ENCODE measurements at regions not wholly inside any gene's neighbourhood (a gene's known extent, or its start where the extent isn't known, plus 50 kb on each side); places are given as distances from the start of the nearest gene placed in this dataset.

DNA sequence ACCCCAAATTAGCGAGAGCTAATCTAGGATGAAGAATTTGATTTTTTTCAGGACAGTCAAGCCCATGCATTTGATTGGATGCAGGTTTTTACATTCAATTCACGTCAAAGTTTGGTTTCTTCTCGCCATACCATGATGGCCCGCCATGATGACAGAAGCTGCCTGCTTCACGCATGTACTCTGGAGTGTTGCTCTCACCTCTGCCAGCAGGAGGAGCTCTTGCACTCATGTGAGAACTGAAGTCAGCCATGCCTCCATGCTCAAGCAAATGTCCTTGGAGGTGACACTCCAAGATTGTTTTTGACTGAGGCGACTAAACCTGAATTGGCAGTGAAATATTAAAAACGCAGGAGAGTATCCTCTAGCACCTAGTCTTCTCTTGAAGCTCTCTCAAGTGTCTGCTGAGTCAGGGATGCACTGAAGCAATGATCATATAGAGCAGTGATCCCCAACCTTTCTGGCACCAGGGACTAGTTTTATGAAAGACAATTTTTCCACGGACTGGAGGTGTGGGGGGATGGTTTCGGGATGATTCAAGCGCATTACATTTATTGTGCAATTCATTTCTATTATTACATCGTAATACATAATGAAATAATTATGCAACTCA is 120.9 kb downstream of the SAMMSON start:
- TF ChIP-seq, protein P1, sequence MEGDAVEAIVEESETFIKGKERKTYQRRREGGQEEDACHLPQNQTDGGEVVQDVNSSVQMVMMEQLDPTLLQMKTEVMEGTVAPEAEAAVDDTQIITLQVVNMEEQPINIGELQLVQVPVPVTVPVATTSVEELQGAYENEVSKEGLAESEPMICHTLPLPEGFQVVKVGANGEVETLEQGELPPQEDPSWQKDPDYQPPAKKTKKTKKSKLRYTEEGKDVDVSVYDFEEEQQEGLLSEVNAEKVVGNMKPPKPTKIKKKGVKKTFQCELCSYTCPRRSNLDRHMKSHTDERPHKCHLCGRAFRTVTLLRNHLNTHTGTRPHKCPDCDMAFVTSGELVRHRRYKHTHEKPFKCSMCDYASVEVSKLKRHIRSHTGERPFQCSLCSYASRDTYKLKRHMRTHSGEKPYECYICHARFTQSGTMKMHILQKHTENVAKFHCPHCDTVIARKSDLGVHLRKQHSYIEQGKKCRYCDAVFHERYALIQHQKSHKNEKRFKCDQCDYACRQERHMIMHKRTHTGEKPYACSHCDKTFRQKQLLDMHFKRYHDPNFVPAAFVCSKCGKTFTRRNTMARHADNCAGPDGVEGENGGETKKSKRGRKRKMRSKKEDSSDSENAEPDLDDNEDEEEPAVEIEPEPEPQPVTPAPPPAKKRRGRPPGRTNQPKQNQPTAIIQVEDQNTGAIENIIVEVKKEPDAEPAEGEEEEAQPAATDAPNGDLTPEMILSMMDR (IDR thresholded peaks at IDR 0.05; ENCODE audit: control insufficient read depth, extremely low read depth, insufficient read depth), result peak; percentile 99
- DNase-seq (ENCODE audit: low read depth), result peak; percentile 72
- H3K4me3 ChIP-seq (ENCODE audit: low read depth, low read length), result no peak overlapping the region

DNA sequence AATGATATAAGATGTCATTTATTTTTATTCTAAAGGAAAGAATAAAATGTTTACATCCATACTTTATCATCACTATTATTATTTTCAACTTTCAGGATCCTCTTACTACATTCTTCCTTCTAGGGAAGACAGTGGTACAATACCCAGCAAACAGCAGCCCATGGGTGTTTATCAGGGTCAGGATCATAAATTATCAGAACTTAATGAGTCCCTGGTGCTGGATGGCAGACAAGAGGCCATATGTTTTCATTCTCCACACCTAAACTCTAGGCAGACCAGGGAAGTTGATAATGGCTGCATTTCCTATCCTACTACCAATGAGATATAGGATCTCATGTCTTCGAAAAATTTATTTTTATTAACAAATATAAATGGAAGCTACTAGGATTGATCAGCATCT is 127.7 kb downstream of the SAMMSON start:
- no peak overlapping the region for H3K4me3 ChIP-seq (ENCODE audit: low read depth, low read length)
- TF ChIP-seq, protein P1 (IDR thresholded peaks at IDR 0.05; ENCODE audit: control insufficient read depth, extremely low read depth, insufficient read depth), result no peak
- no peak for DNase-seq (ENCODE audit: low read depth)

DNA sequence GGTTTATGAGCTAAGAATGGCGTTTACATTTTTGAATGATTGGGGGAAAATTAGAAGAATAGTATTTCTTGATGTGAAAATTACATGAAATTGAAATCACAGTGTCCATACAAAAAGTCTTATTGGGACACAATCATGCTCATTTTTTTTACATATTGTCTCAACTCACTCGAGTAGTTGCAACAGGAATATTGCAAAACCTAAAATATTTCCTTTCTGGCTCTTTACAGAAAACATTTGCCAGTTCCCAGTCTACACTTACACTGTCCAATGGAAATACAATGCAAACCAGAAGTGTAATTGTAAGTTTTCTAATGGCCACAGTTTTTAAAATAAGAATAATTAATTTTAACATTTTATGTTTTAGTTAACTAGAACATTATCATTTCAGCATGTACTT is 137.8 kb downstream of the SAMMSON start:
- H3K4me3 ChIP-seq (ENCODE audit: low read depth, low read length), result no peak overlapping the region
- no peak for DNase-seq (ENCODE audit: low read depth)
- TF ChIP-seq, protein P1 (IDR thresholded peaks at IDR 0.05; ENCODE audit: control insufficient read depth, extremely low read depth, insufficient read depth), result no peak

DNA sequence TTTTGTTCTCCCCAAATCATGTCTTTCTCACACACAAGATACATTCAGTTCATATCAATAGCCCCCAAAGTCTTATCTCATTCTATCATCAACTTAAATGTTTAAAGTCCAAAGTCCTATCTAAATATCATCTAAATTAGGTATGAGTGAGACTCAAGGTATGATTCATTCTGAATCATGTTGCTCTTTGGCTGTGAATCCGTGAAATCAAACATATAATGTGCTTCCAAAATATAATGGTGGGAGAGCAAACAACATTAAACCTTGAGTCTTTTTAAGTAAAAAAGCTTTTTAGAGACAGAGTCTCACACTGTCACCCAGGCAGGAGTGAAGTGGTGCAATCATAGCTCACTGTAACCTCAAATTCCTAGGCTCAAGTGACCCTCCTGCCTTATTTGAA is 139.1 kb downstream of the SAMMSON start:
- DNase-seq (ENCODE audit: low read depth), result no peak
- H3K4me3 ChIP-seq (ENCODE audit: low read depth, low read length), result no peak overlapping the region
- TF ChIP-seq, protein P1 (IDR thresholded peaks at IDR 0.05; ENCODE audit: control insufficient read depth, extremely low read depth, insufficient read depth), result no peak
